Stimulated activated CD4-positive, alpha-beta T cell treated with anti-CD3 and anti-CD28 coated beads, Interleukin-15, amount 100 ng/mL, for 24 hours (primary cell): ENCODE measurements at regions not wholly inside any gene's neighbourhood (a gene's known extent, or its start where the extent isn't known, plus 50 kb on each side); places are given as distances from the start of the nearest gene placed in this dataset.
A peak's percentile ranks its signal among the peaks of the same experiment; 100 is the strongest.

Source experiments
- DNase-seq: peaks from one replicate; pipeline ENCODE4 v3.0.0-alpha.2; 2020

- DNase-seq, result no peak
These were observed 164.5 kb downstream of the PIK3R1 start for GRCh38 chr5:68380078-68380477.

- DNase-seq, result no peak
These were observed 165.5 kb downstream of the PIK3R1 start for GRCh38 chr5:68381060-68381459.

- DNase-seq, result no peak
These were observed 166.4 kb downstream of the PIK3R1 start for GRCh38 chr5:68381909-68382308.

- no peak for DNase-seq
These were observed 167.1 kb downstream of the PIK3R1 start for GRCh38 chr5:68382640-68383039.

GRCh38 chr5:68383888-68384310, 168.3 kb downstream of the PIK3R1 start:
- no peak for DNase-seq

GRCh38 chr5:68384936-68385594, 169.5 kb downstream of the PIK3R1 start:
- no peak for DNase-seq

GRCh38 chr5:68385936-68386335, 170.4 kb downstream of the PIK3R1 start:
- DNase-seq, result no peak

- no peak for DNase-seq
These were observed 171.7 kb downstream of the PIK3R1 start for GRCh38 chr5:68387074-68387796.

- no peak for DNase-seq
These were observed 174.1 kb downstream of the PIK3R1 start for GRCh38 chr5:68389618-68390017.

- DNase-seq, result no peak
These were observed 177.1 kb downstream of the PIK3R1 start for GRCh38 chr5:68392617-68393016.

GRCh38 chr5:68395302-68395701, 179.7 kb downstream of the PIK3R1 start:
- DNase-seq, result no peak

- DNase-seq, result no peak
These were observed 180.5 kb downstream of the PIK3R1 start for GRCh38 chr5:68395926-68396511.

- no peak for DNase-seq
These were observed 181.2 kb downstream of the PIK3R1 start for GRCh38 chr5:68396722-68397121.

- DNase-seq, result peak; percentile 17
These were observed 182.7 kb downstream of the PIK3R1 start for GRCh38 chr5:68398146-68398812.

GRCh38 chr5:68403301-68403700, 187.7 kb downstream of the PIK3R1 start:
- DNase-seq, result no peak

- DNase-seq, result no peak
These were observed 188.7 kb downstream of the PIK3R1 start for GRCh38 chr5:68404246-68404645.

- DNase-seq, result no peak
These were observed 189.6 kb downstream of the PIK3R1 start for GRCh38 chr5:68405026-68405684.

- DNase-seq, result peak; percentile 33
These were observed 190.5 kb downstream of the PIK3R1 start for GRCh38 chr5:68405784-68406743.

GRCh38 chr5:68406767-68407241, 191.2 kb downstream of the PIK3R1 start:
- no peak for DNase-seq

- no peak for DNase-seq
These were observed 192.0 kb downstream of the PIK3R1 start for GRCh38 chr5:68407311-68408239.
